ENCODE measurements at regions not wholly inside any gene's neighbourhood (a gene's known extent, or its start where the extent isn't known, plus 50 kb on each side); places are given as distances from the start of the nearest gene placed in this dataset.
"Not testable (repeated sequence)": the region's sequence is repeated elsewhere in the genome, so short reads cannot be mapped to it uniquely, and the experiment has no call there.

GRCh38 chr2:187617120-187617519, 62.9 kb upstream of the TFPI start:
- WGBS, 2 donors (ENCODE audit: low coverage in 1 of 2) = 68 to 92% methylated on average over 3 of the region's 3 CpGs
- Histone ChIP-seq H3K4me3 (no peak overlapping the region), H3K27me3 (no peaks in the 10 kb centered on the region), H3K9me3 (no peaks in the 10 kb centered on the region), H3K4me1 (no peaks in the 10 kb centered on the region), H3K36me3 (no peaks in the 10 kb centered on the region), H3K27ac (no peak overlapping the region)
- intact Hi-C loops (cut with DNase I; ENCODE audit: low total_unique reads) = no loop called here
- no peak for DNase-seq
- TF ChIP-seq EP300 (IDR thresholded peaks at IDR 0.05; ENCODE audit: low read depth) (no peak), CTCF (IDR thresholded peaks at IDR 0.05) (no peak), POLR2AphosphoS5 (IDR thresholded peaks at IDR 0.05) (no peak), POLR2A (IDR thresholded peaks at IDR 0.05) (no peak)
- in situ Hi-C loops (cut with MboI; ENCODE audit: low pct_ligation_motif_present in 1 of 4, low pct_unique_long_range_greater_than_20kb in 1 of 4, low sequenced_read_pairs in 3 of 4) = no loop called here

GRCh38 chr2:187617905-187618304, 63.7 kb upstream of the TFPI start:
- in situ Hi-C loops (cut with MboI; ENCODE audit: low pct_ligation_motif_present in 1 of 4, low pct_unique_long_range_greater_than_20kb in 1 of 4, low sequenced_read_pairs in 3 of 4) = no loop called here
- no peaks in the 10 kb centered on the region for H3K9me3 ChIP-seq
- H3K27ac ChIP-seq = no peak overlapping the region
- H3K4me3 ChIP-seq = no peak overlapping the region
- H3K4me1 ChIP-seq = no peaks in the 10 kb centered on the region
- intact Hi-C loops (cut with DNase I; ENCODE audit: low total_unique reads) = no loop called here
- TF ChIP-seq EP300 (IDR thresholded peaks at IDR 0.05; ENCODE audit: low read depth) = no peak
- TF ChIP-seq POLR2A (IDR thresholded peaks at IDR 0.05) = no peak
- TF ChIP-seq POLR2AphosphoS5 (IDR thresholded peaks at IDR 0.05) = no peak
- no peak for TF ChIP-seq CTCF (IDR thresholded peaks at IDR 0.05)
- DNase-seq = no peak
- no peaks in the 10 kb centered on the region for H3K36me3 ChIP-seq
- no peaks in the 10 kb centered on the region for H3K27me3 ChIP-seq

DNA sequence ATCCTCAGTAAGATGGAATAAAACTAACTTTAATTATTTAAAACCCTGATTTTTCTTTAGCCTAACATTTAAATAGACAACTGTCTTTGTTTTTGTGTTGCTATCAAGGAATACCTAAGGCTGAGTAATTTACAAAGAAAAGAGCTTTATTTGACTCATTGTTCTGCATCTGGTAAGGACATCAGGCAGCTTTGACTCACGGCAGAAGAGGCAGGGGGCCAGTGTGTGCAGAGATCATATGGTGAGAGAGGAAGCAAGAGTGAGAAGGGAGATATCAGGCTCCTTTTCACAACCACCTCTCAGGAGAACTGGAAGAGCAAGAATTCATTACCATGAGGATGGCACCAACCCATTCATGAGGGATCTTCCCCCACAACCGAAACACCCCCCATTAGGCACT, 64.6 kb upstream of the TFPI start:
- Histone ChIP-seq H3K27me3 (no peaks in the 10 kb centered on the region), H3K9me3 (no peaks in the 10 kb centered on the region), H3K27ac (no peak overlapping the region), H3K4me3 (no peak overlapping the region), H3K4me1 (no peaks in the 10 kb centered on the region), H3K36me3 (no peaks in the 10 kb centered on the region)
- DNase-seq = no peak
- intact Hi-C loops (cut with DNase I; ENCODE audit: low total_unique reads) (no loop called here), in situ Hi-C loops (cut with MboI; ENCODE audit: low pct_ligation_motif_present in 1 of 4, low pct_unique_long_range_greater_than_20kb in 1 of 4, low sequenced_read_pairs in 3 of 4) (no loop called here)
- TF ChIP-seq CTCF (IDR thresholded peaks at IDR 0.05) = no peak
- no peak for TF ChIP-seq POLR2A (IDR thresholded peaks at IDR 0.05)
- no peak for TF ChIP-seq EP300 (IDR thresholded peaks at IDR 0.05; ENCODE audit: low read depth)
- TF ChIP-seq POLR2AphosphoS5 (IDR thresholded peaks at IDR 0.05) = no peak
- WGBS, 2 donors (ENCODE audit: low coverage in 1 of 2) = 50 to 83% methylated on average over 1 to 2 of the region's 2 CpGs

DNA sequence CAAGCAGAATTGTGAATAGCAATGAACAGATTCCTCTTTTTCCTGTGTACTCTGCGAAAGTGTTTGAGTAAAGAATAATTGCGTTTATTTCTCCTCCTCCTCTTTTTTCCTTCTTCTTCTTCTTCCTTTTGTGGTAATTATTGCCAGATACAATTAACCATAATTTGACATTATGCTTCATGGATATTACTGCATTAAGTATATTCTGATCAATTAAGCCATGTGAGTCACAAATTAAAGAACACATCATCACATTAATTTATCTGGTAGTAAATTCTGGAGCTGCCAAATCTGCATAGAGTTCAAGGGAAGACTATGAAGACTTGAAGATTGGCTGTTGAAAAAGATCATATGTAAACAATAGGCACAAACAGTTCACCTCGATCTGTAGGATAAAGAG, 72.9 kb upstream of the TFPI start:
- in situ Hi-C loops (cut with MboI; ENCODE audit: low pct_ligation_motif_present in 1 of 4, low pct_unique_long_range_greater_than_20kb in 1 of 4, low sequenced_read_pairs in 3 of 4) (no loop called here), intact Hi-C loops (cut with DNase I; ENCODE audit: low total_unique reads) (no loop called here)
- WGBS, 2 donors (ENCODE audit: low coverage in 1 of 2) = 79 to 88% methylated on average over 3 of the region's 3 CpGs
- no peak overlapping the region for H3K4me3 ChIP-seq
- no peaks in the 10 kb centered on the region for H3K27me3 ChIP-seq
- DNase-seq = no peak
- H3K9me3 ChIP-seq = peaks cover 0 to 7% of the 10 kb centered on the region in 2 donors
- H3K36me3 ChIP-seq = no peaks in the 10 kb centered on the region
- no peaks in the 10 kb centered on the region for H3K4me1 ChIP-seq
- H3K27ac ChIP-seq = no peak overlapping the region
- TF ChIP-seq POLR2AphosphoS5 (IDR thresholded peaks at IDR 0.05) (no peak), EP300 (IDR thresholded peaks at IDR 0.05; ENCODE audit: low read depth) (no peak), POLR2A (IDR thresholded peaks at IDR 0.05) (no peak), CTCF (IDR thresholded peaks at IDR 0.05) (no peak)

DNA sequence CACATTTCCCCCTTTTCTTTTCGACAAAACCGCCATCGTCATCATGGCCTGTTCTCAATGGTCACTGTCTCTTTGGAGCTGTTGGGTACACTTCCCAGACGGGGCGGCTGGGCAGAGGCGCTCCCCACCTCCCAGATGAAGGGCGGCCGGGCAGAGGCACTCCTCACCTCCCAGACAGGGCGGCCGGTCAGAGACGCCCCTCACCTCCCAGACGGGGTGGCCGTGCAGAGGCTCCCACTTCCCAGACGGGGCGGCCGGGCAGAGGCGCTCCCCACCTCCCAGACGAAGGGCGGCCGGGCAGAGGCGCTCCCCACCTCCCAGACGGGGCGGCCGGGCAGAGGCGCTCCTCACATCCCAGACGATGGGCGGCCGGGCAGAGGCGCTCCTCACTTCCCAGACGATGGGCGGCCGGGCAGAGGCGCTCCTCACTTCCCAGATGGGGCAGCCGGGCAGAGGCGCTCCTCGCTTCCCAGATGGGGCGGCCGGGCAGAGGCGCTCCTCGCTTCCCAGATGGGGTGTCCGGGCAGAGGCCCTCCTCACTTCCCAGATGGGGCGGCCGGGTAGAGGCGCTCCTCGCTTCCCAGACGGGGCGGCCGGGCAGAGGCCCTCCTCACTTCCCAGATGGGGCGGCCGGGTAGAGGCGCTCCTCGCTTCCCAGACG, 82.6 kb upstream of the TFPI start:
- H3K27me3 ChIP-seq; H3K36me3 ChIP-seq; H3K9me3 ChIP-seq; H3K4me1 ChIP-seq; intact Hi-C loops (cut with DNase I; ENCODE audit: low total_unique reads); H3K27ac ChIP-seq; H3K4me3 ChIP-seq; DNase-seq; in situ Hi-C loops (cut with MboI; ENCODE audit: low pct_ligation_motif_present in 1 of 4, low pct_unique_long_range_greater_than_20kb in 1 of 4, low sequenced_read_pairs in 3 of 4): not testable (repeated sequence)
- WGBS, 2 donors (ENCODE audit: low coverage in 1 of 2) = 93 to 100% methylated on average over 3 to 42 of the region's 53 CpGs

GRCh38 chr2:187637392-187637740, 83.1 kb upstream of the TFPI start:
- in situ Hi-C loops (cut with MboI; ENCODE audit: low pct_ligation_motif_present in 1 of 4, low pct_unique_long_range_greater_than_20kb in 1 of 4, low sequenced_read_pairs in 3 of 4); H3K4me3 ChIP-seq; H3K36me3 ChIP-seq; H3K9me3 ChIP-seq; DNase-seq; H3K27ac ChIP-seq; intact Hi-C loops (cut with DNase I; ENCODE audit: low total_unique reads); H3K27me3 ChIP-seq; H3K4me1 ChIP-seq: not testable (repeated sequence)
- 95% methylated on average over 16 of the region's 19 CpGs; no CpG with 5 or more reads in 1 of the 2 donors for WGBS, 2 donors (ENCODE audit: low coverage in 1 of 2)

DNA sequence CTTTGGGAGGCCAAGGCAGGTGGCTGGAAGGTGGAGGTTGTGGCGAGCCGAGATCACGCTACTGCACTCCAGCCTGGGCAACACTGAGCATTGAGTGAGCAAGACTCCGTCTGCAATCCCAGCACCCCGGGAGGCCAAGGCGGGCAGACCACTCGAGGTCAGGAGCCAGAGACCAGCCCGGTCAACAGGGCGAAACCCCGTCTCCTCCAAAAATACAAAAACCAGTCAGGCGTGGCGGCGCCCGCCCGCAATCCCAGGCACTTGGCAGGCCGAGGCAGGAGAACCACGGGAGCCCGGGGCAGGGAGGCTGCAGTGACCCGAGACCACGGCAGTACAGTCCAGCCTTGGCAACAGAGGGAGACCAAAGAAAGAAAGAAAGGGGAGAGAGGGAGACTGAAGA, 83.5 kb upstream of the TFPI start:
- in situ Hi-C loops (cut with MboI; ENCODE audit: low pct_ligation_motif_present in 1 of 4, low pct_unique_long_range_greater_than_20kb in 1 of 4, low sequenced_read_pairs in 3 of 4); H3K27ac ChIP-seq; H3K4me3 ChIP-seq; H3K36me3 ChIP-seq; DNase-seq; intact Hi-C loops (cut with DNase I; ENCODE audit: low total_unique reads); H3K27me3 ChIP-seq; H3K9me3 ChIP-seq; H3K4me1 ChIP-seq: not testable (repeated sequence)
- WGBS, 2 donors (ENCODE audit: low coverage in 1 of 2) = 87% methylated on average over 15 of the region's 20 CpGs; no CpG with 5 or more reads in 1 of the 2 donors
